Body of pancreas (tissue), 4 donors: ENCODE measurements at regions not wholly inside any gene's neighbourhood (a gene's known extent, or its start where the extent isn't known, plus 50 kb on each side); places are given as distances from the start of the nearest gene placed in this dataset.

Source experiments
- POLR2A ChIP-seq, 3 donors: fragments of 450-650 bp; IDR thresholded peaks; one replicate each; pipeline ENCODE4 v1.6.1; 2016; ENCODE audit warnings: antibody characterized with exemption in 3 of 3, mild to moderate bottlenecking in 2 of 3
- TF ChIP-seq, protein P1 (sequence below), 7 experiments: fragments of 450-650 bp in 4 of 7; fragments of 200-600 bp in 3 of 7; sonication (generic) in 3 of 7; IDR thresholded peaks; one replicate each; pipeline ENCODE4 v1.5.1; 2016 to 2019; ENCODE audit warnings: antibody characterized with exemption in 7 of 7

GRCh38 chr9:107404161-107404560 is 85.4 kb downstream of the KLF4 start:
- TF ChIP-seq, protein P1, sequence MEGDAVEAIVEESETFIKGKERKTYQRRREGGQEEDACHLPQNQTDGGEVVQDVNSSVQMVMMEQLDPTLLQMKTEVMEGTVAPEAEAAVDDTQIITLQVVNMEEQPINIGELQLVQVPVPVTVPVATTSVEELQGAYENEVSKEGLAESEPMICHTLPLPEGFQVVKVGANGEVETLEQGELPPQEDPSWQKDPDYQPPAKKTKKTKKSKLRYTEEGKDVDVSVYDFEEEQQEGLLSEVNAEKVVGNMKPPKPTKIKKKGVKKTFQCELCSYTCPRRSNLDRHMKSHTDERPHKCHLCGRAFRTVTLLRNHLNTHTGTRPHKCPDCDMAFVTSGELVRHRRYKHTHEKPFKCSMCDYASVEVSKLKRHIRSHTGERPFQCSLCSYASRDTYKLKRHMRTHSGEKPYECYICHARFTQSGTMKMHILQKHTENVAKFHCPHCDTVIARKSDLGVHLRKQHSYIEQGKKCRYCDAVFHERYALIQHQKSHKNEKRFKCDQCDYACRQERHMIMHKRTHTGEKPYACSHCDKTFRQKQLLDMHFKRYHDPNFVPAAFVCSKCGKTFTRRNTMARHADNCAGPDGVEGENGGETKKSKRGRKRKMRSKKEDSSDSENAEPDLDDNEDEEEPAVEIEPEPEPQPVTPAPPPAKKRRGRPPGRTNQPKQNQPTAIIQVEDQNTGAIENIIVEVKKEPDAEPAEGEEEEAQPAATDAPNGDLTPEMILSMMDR (IDR thresholded peaks at IDR 0.05): no peak
- no peak for TF ChIP-seq POLR2A (IDR thresholded peaks at IDR 0.05)
